Loucy (cell line): ENCODE measurements at regions not wholly inside any gene's neighbourhood (a gene's known extent, or its start where the extent isn't known, plus 50 kb on each side); places are given as distances from the start of the nearest gene placed in this dataset.

Source experiments
- H2AFZ ChIP-seq: fragments of 200-600 bp; sonication (generic); 2 replicates; pipeline ENCODE4 v1.6.0; 2016; ENCODE audit warnings: antibody characterized with exemption, mild to moderate bottlenecking, low read length, moderate library complexity
- H3F3A ChIP-seq: fragments of 200-600 bp; 2 replicates; pipeline ENCODE4 v1.6.0; 2016; ENCODE audit warnings: antibody characterized with exemption, low read depth, mild to moderate bottlenecking
- H3K27me3 ChIP-seq: fragments of 200-600 bp; sonication (generic); 2 replicates; pipeline ENCODE4 v1.6.1; 2014; ENCODE audit warnings: low read length, mild to moderate bottlenecking; ENCODE audit not compliant: insufficient read depth, poor library complexity, severe bottlenecking
- H3K36me3 ChIP-seq: fragments of 200-600 bp; sonication (generic); 2 replicates; pipeline ENCODE4 v1.6.1; 2016; ENCODE audit warnings: low read length; ENCODE audit not compliant: insufficient read depth
- H3K4me1 ChIP-seq: fragments of 200-600 bp; sonication (generic); 2 replicates; pipeline ENCODE4 v1.5.1; 2014; ENCODE audit warnings: low read length, mild to moderate bottlenecking; ENCODE audit not compliant: insufficient read depth, poor library complexity, severe bottlenecking
- H3K4me2 ChIP-seq: fragments of 200-600 bp; sonication (generic); 2 replicates; pipeline ENCODE4 v1.6.0; 2014; ENCODE audit warnings: antibody characterized with exemption, low read length, low read depth, mild to moderate bottlenecking; ENCODE audit not compliant: poor library complexity, severe bottlenecking
- H3K4me3 ChIP-seq: fragments of 200-600 bp; sonication (generic); 2 replicates; pipeline ENCODE4 v1.5.1; 2014; ENCODE audit warnings: low read length, mild to moderate bottlenecking, mixed read lengths; ENCODE audit not compliant: poor library complexity, severe bottlenecking
- H3K79me2 ChIP-seq: fragments of 200-600 bp; sonication (generic); 2 replicates; pipeline ENCODE4 v1.6.1; 2014; ENCODE audit warnings: low read length; ENCODE audit not compliant: insufficient read depth
- H3K9ac ChIP-seq: fragments of 200-600 bp; sonication (generic); 2 replicates; pipeline ENCODE4 v1.6.0; 2014; ENCODE audit warnings: mild to moderate bottlenecking, low read depth, low read length, moderate library complexity; ENCODE audit not compliant: poor library complexity, severe bottlenecking
- H3K9me2 ChIP-seq: fragments of 200-600 bp; sonication (generic); replicated peaks from 2 replicates; pipeline ENCODE4 v1.6.1; 2016; ENCODE audit warnings: low read depth, low read length, mixed read lengths
- H3K9me3 ChIP-seq: fragments of 200-600 bp; sonication (generic); 2 replicates; pipeline ENCODE4 v1.6.1; 2014; ENCODE audit warnings: mild to moderate bottlenecking, antibody characterized with exemption, low read length, low read depth; ENCODE audit not compliant: insufficient read depth
- H4K20me1 ChIP-seq: fragments of 200-600 bp; sonication (generic); 2 replicates; pipeline ENCODE4 v1.6.0; 2014; ENCODE audit warnings: antibody characterized with exemption, low read length, mild to moderate bottlenecking; ENCODE audit not compliant: insufficient read depth, poor library complexity, severe bottlenecking
- EZH2phosphoT487 ChIP-seq: fragments of 200-600 bp; IDR thresholded peaks from 2 replicates; pipeline ENCODE4 v1.6.1; 2018; ENCODE audit warnings: antibody characterized with exemption, mild to moderate bottlenecking, moderate library complexity, borderline replicate concordance
- TF ChIP-seq, protein P1 (sequence below): fragments of 200-600 bp; sonication (generic); conservative IDR thresholded peaks from 2 replicates; pipeline ENCODE4 v1.5.1; 2014; ENCODE audit warnings: mild to moderate bottlenecking, antibody characterized with exemption, low read length

DNA sequence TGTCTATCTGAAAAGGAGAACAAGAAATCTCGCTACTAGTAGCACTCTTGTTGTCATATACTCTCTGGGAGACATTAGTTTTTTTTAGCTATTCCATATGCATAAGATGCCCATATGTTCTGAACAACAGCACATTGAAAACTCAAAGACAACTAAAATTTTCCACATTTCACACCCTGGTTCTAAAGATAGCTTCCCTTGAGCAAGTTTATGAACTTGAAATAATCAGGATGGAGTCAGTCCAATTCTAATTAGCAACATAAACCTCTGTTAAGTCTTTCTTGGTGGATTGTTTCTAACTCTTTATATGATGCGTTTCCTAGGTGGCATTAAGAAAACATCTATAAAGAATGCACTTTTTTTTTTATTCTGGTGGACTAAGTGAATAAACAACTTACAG is 1095.3 kb downstream of the GRM8 start:
- Histone ChIP-seq H3K27me3 (no peaks in the 10 kb centered on the region), H3K79me2 (no peaks in the 10 kb centered on the region), H3K9me2 (no peaks in the 10 kb centered on the region), H3K4me3 (no peak overlapping the region), H3K9me3 (no peaks in the 10 kb centered on the region), H2AFZ (no peak overlapping the region), H3K4me1 (no peaks in the 10 kb centered on the region), H4K20me1 (no peaks in the 10 kb centered on the region), H3K4me2 (no peak overlapping the region), H3K36me3 (no peaks in the 10 kb centered on the region), H3F3A (no peaks in the 10 kb centered on the region), H3K9ac (no peak overlapping the region)
- TF ChIP-seq, protein P1, sequence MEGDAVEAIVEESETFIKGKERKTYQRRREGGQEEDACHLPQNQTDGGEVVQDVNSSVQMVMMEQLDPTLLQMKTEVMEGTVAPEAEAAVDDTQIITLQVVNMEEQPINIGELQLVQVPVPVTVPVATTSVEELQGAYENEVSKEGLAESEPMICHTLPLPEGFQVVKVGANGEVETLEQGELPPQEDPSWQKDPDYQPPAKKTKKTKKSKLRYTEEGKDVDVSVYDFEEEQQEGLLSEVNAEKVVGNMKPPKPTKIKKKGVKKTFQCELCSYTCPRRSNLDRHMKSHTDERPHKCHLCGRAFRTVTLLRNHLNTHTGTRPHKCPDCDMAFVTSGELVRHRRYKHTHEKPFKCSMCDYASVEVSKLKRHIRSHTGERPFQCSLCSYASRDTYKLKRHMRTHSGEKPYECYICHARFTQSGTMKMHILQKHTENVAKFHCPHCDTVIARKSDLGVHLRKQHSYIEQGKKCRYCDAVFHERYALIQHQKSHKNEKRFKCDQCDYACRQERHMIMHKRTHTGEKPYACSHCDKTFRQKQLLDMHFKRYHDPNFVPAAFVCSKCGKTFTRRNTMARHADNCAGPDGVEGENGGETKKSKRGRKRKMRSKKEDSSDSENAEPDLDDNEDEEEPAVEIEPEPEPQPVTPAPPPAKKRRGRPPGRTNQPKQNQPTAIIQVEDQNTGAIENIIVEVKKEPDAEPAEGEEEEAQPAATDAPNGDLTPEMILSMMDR: no peak
- no peak for TF ChIP-seq EZH2phosphoT487

DNA sequence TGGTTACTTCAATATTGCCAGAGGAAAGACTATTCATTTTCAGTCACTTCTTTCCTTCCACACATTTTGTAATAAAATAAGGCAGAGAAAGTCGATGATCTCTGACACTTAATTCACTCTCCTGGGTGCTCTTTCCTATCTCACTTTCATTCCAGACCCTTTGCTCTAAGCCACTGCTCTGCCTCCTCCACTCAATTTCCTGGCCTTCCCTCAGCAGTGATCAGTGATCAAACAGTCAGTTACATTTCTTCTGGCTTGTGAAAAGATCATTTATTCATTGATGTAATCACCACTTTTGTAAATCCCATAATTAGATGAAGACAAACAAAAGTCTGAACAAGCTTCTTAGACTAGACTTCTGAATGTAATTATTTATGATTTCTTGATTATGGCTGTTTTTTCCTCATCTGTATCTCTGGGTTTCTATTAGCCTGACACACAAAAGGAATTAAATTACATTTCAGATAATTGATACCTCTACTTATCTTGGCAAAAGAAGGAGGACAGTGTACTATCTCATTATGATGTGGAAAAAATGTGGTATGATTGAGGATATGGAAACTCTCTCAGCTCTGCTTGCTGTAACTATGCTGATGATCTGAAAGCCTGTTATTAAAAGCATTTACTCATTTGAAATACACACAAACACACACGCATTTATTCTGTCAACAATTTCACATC is 1102.3 kb downstream of the GRM8 start:
- Histone ChIP-seq H3K27me3 (no peaks in the 10 kb centered on the region), H3K79me2 (no peaks in the 10 kb centered on the region), H3K4me3 (no peak overlapping the region), H3K9ac (no peak overlapping the region), H3K9me3 (no peaks in the 10 kb centered on the region), H3F3A (no peaks in the 10 kb centered on the region), H3K4me1 (no peaks in the 10 kb centered on the region), H3K9me2 (no peaks in the 10 kb centered on the region), H4K20me1 (no peaks in the 10 kb centered on the region), H2AFZ (no peak overlapping the region), H3K4me2 (no peak overlapping the region), H3K36me3 (no peaks in the 10 kb centered on the region)
- TF ChIP-seq EZH2phosphoT487: no peak

DNA sequence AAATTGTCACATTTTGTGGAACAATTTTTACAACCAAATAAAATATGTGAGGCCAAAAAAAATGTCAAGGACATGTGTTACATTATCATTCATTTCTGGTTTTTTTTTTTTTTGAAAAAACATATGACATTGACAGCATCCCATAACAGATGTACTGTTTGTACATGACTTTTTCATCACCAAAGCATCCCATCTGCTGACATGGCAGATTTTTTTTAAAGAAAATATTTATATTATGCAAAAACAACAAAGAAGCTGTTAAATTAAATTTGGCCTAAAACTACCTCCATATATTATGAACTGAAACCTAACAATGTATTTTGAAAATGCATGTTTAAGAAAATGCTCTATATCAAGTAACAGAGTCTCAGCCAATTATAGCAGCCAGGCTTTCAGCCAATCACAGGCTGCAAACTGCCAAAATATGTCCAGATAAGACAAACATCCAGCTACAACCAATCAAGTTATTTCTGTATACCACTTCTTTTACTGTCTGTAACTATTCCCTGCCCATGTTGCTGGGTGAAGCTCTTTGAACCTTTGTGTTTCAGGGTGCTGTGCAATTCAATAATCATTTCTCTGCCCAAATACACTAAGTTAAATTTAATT is 1111.8 kb downstream of the GRM8 start:
- H3K9me3 ChIP-seq: no peaks in the 10 kb centered on the region
- H3K79me2 ChIP-seq: no peaks in the 10 kb centered on the region
- H2AFZ ChIP-seq: no peak overlapping the region
- H3K4me2 ChIP-seq: no peak overlapping the region
- no peaks in the 10 kb centered on the region for H3K36me3 ChIP-seq
- H3K4me3 ChIP-seq: no peak overlapping the region
- TF ChIP-seq, protein P1: no peak
- TF ChIP-seq EZH2phosphoT487: no peak
- no peaks in the 10 kb centered on the region for H3K9me2 ChIP-seq
- no peaks in the 10 kb centered on the region for H3K27me3 ChIP-seq
- no peaks in the 10 kb centered on the region for H4K20me1 ChIP-seq
- H3K4me1 ChIP-seq: no peaks in the 10 kb centered on the region
- no peaks in the 10 kb centered on the region for H3F3A ChIP-seq
- no peak overlapping the region for H3K9ac ChIP-seq
